DOHH2 (cell line): ENCODE measurements at regions not wholly inside any gene's neighbourhood (a gene's known extent, or its start where the extent isn't known, plus 50 kb on each side); places are given as distances from the start of the nearest gene placed in this dataset.

Experiments
- H3F3A ChIP-seq: fragments of 200-600 bp; sonication (generic), shearing (Covaris generic); 2 replicates; pipeline ENCODE4 v1.6.0; 2016; ENCODE audit warnings: antibody characterized with exemption, mild to moderate bottlenecking; ENCODE audit not compliant: control insufficient read depth, insufficient read depth
- H3K27ac ChIP-seq: fragments of 200-600 bp; sonication (generic); 2 replicates; pipeline ENCODE4 v1.5.1; 2014; ENCODE audit warnings: low read depth, mild to moderate bottlenecking, low read length, moderate library complexity
- H3K27me3 ChIP-seq: fragments of 200-600 bp; sonication (generic); 2 replicates; pipeline ENCODE4 v1.6.1; 2014; ENCODE audit warnings: mild to moderate bottlenecking, low read length, mixed read lengths; ENCODE audit not compliant: control insufficient read depth
- H3K36me3 ChIP-seq: fragments of 200-600 bp; sonication (generic); 2 replicates; pipeline ENCODE4 v1.6.1; 2014; ENCODE audit warnings: mild to moderate bottlenecking, low read length, moderate library complexity, mixed read lengths; ENCODE audit not compliant: control insufficient read depth
- H3K4me1 ChIP-seq: fragments of 200-600 bp; sonication (generic); 2 replicates; pipeline ENCODE4 v1.6.1; 2014; ENCODE audit warnings: mild to moderate bottlenecking, low read length, mixed read lengths; ENCODE audit not compliant: control insufficient read depth
- H3K4me2 ChIP-seq: fragments of 200-600 bp; sonication (generic); 2 replicates; pipeline ENCODE4 v1.6.0; 2014; ENCODE audit warnings: mild to moderate bottlenecking, low read length, moderate library complexity
- H3K4me3 ChIP-seq: fragments of 200-600 bp; sonication (generic); 2 replicates; pipeline ENCODE4 v1.5.1; 2014; ENCODE audit warnings: mild to moderate bottlenecking, low read length, mixed read lengths
- H3K79me2 ChIP-seq: fragments of 200-600 bp; sonication (generic); 2 replicates; pipeline ENCODE4 v1.6.1; 2014; ENCODE audit warnings: mild to moderate bottlenecking, low read length, mixed read lengths; ENCODE audit not compliant: control insufficient read depth
- H3K9me2 ChIP-seq: fragments of 200-600 bp; sonication (generic); replicated peaks from 2 replicates; pipeline ENCODE4 v1.6.1; 2014; ENCODE audit warnings: mild to moderate bottlenecking, low read length, mixed read lengths; ENCODE audit not compliant: control insufficient read depth
- H3K9me3 ChIP-seq: fragments of 200-600 bp; sonication (generic); 2 replicates; pipeline ENCODE4 v1.6.1; 2014; ENCODE audit warnings: antibody characterized with exemption, low read length, mixed read lengths; ENCODE audit not compliant: control insufficient read depth, insufficient read depth
- H4K20me1 ChIP-seq: fragments of 200-600 bp; sonication (generic); 2 replicates; pipeline ENCODE4 v1.6.0; 2014; ENCODE audit warnings: low read depth, mild to moderate bottlenecking, antibody characterized with exemption, low read length, moderate library complexity; ENCODE audit not compliant: control insufficient read depth, insufficient read depth
- EZH2phosphoT487 ChIP-seq: fragments of 200-600 bp; sonication (generic); IDR thresholded peaks from 2 replicates; pipeline ENCODE4 v1.6.1; 2017; ENCODE audit warnings: borderline replicate concordance, mild to moderate bottlenecking, antibody characterized with exemption, low read length, moderate library complexity, mixed read lengths
- TF ChIP-seq, protein P1 (sequence below): fragments of 200-600 bp; sonication (generic); IDR thresholded peaks from one replicate; pipeline ENCODE4 v1.5.1; 2014; ENCODE audit warnings: antibody characterized with exemption, mild to moderate bottlenecking, low read depth, low read length; ENCODE audit not compliant: poor library complexity, severe bottlenecking

DNA sequence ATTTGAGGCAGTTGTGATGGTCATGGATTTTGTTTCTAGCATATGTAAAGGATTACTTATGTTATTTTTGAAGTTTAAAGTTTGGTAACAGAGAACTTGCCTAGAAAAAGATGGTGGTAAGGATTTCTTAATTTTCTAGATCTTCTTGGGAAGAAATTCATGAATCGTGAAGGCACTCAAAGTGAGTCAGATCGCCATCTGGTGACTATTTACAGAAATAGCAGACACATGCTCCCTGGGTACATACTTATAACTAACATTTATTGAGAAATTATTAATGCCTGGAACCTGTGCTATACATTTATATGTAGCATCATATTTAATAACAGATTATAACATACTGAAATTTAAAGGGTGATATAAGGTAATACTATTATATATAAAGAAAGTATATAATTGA lies 299.7 kb downstream of the IZUMO3 start:
- Histone ChIP-seq H4K20me1 (no peaks in the 10 kb centered on the region), H3K36me3 (no peaks in the 10 kb centered on the region), H3K4me1 (no peaks in the 10 kb centered on the region), H3F3A (no peaks in the 10 kb centered on the region), H3K4me2 (no peak overlapping the region), H3K9me3 (no peaks in the 10 kb centered on the region), H3K9me2 (no peaks in the 10 kb centered on the region), H3K27me3 (no peaks in the 10 kb centered on the region), H3K4me3 (no peak overlapping the region), H3K27ac (no peak overlapping the region), H3K79me2 (no peaks in the 10 kb centered on the region)
- TF ChIP-seq, protein P1, sequence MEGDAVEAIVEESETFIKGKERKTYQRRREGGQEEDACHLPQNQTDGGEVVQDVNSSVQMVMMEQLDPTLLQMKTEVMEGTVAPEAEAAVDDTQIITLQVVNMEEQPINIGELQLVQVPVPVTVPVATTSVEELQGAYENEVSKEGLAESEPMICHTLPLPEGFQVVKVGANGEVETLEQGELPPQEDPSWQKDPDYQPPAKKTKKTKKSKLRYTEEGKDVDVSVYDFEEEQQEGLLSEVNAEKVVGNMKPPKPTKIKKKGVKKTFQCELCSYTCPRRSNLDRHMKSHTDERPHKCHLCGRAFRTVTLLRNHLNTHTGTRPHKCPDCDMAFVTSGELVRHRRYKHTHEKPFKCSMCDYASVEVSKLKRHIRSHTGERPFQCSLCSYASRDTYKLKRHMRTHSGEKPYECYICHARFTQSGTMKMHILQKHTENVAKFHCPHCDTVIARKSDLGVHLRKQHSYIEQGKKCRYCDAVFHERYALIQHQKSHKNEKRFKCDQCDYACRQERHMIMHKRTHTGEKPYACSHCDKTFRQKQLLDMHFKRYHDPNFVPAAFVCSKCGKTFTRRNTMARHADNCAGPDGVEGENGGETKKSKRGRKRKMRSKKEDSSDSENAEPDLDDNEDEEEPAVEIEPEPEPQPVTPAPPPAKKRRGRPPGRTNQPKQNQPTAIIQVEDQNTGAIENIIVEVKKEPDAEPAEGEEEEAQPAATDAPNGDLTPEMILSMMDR: peak; percentile 47
- TF ChIP-seq EZH2phosphoT487: no peak

DNA sequence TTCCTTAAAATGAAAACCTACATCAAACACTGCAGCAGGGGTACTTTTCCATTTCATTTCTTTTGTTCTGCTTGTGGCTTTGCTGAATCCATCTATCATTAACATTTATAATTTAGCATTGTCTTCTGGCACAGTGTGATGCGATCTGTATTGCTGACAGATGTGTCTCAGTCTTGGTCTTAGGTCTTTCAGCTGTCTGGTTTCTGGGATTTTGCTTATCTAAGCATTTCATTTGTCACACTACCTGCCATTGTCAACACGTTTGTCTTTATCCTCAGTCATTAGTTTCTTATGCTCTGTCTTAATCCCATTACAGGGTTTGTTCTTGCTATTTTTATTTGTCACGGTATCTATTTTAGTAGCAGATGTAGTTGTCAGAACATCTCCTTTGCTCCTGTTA lies 303.1 kb downstream of the IZUMO3 start:
- Histone ChIP-seq H3F3A (no peaks in the 10 kb centered on the region), H3K4me2 (no peak overlapping the region), H3K4me3 (no peak overlapping the region), H3K4me1 (no peaks in the 10 kb centered on the region), H3K9me2 (no peaks in the 10 kb centered on the region), H3K27ac (no peak overlapping the region), H3K9me3 (no peaks in the 10 kb centered on the region), H4K20me1 (no peaks in the 10 kb centered on the region), H3K36me3 (no peaks in the 10 kb centered on the region), H3K79me2 (no peaks in the 10 kb centered on the region), H3K27me3 (no peaks in the 10 kb centered on the region)
- TF ChIP-seq, protein P1: no peak
- TF ChIP-seq EZH2phosphoT487: no peak

DNA sequence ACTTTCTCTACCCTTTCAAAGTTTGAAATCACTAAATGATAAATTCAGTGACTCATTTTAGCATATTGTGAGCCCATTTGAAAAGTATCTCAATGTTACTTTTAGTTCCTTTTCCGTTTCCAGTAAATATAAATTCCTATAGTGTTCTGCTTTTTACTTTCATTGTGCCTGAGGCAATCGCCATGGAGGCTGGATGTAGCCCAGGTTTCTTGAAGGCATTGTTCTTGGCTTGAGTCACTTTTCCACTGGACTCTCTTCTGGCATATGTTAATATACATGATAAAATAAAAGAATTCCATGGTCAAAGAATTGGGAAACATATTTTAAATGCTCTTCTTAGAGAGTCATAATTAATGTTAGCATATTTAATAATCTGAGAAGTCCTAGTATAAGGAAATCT lies 327.0 kb downstream of the IZUMO3 start:
- no peaks in the 10 kb centered on the region for H3K4me1 ChIP-seq
- H3F3A ChIP-seq: no peaks in the 10 kb centered on the region
- H3K36me3 ChIP-seq: no peaks in the 10 kb centered on the region
- TF ChIP-seq, protein P1: no peak
- no peak for TF ChIP-seq EZH2phosphoT487
- H3K4me2 ChIP-seq: no peak overlapping the region
- no peaks in the 10 kb centered on the region for H3K79me2 ChIP-seq
- H3K9me2 ChIP-seq: no peaks in the 10 kb centered on the region
- H3K27ac ChIP-seq: no peak overlapping the region
- H4K20me1 ChIP-seq: no peaks in the 10 kb centered on the region
- H3K4me3 ChIP-seq: no peak overlapping the region
- H3K27me3 ChIP-seq: no peaks in the 10 kb centered on the region
- no peaks in the 10 kb centered on the region for H3K9me3 ChIP-seq

DNA sequence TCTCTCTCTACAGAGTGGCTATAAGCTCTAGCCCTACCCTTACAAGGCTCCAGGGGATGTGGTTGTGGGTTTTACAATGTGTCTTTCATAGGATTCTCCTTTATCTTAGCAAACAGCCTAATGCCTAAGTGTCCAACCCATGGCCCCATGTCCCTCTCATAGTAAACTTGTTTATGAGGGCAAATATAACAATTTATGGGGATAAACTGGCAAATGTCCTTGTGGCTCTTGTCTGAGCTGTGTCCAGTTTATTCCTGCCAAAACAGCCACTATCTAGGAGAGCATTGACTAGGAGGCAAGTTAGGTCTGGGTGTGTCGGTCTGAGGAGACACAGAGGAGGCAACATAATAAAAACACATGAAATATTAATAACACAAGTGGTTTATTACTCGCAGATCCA lies 335.1 kb downstream of the IZUMO3 start:
- no peaks in the 10 kb centered on the region for H4K20me1 ChIP-seq
- H3K4me3 ChIP-seq: no peak overlapping the region
- H3K27me3 ChIP-seq: no peaks in the 10 kb centered on the region
- no peaks in the 10 kb centered on the region for H3K79me2 ChIP-seq
- H3K9me2 ChIP-seq: no peaks in the 10 kb centered on the region
- H3F3A ChIP-seq: no peaks in the 10 kb centered on the region
- H3K4me1 ChIP-seq: no peaks in the 10 kb centered on the region
- H3K36me3 ChIP-seq: no peaks in the 10 kb centered on the region
- no peak overlapping the region for H3K27ac ChIP-seq
- no peak overlapping the region for H3K4me2 ChIP-seq
- peaks cover 3% of the 10 kb centered on the region; the same call in 1 of the 2 replicates for H3K9me3 ChIP-seq
- TF ChIP-seq, protein P1: no peak
- TF ChIP-seq EZH2phosphoT487: no peak
